PC-9 (cell line): ENCODE measurements at regions not wholly inside any gene's neighbourhood (a gene's known extent, or its start where the extent isn't known, plus 50 kb on each side); places are given as distances from the start of the nearest gene placed in this dataset.

Source experiments
- CTCF ChIP-seq: fragments of 200-600 bp; sonication (generic); conservative IDR thresholded peaks from 2 replicates; pipeline ENCODE4 v1.6.1; 2017; ENCODE audit warnings: mixed run types, antibody characterized with exemption, mild to moderate bottlenecking, moderate library complexity
- EZH2 ChIP-seq: fragments of 200-600 bp; sonication (generic); IDR thresholded peaks from 2 replicates; pipeline ENCODE4 v1.8.0; 2017; ENCODE audit warnings: antibody characterized with exemption, low read depth

GRCh38 chr5:68538814-68539420, 323.4 kb downstream of the PIK3R1 start:
- TF ChIP-seq CTCF = no peak
- no peak for TF ChIP-seq EZH2
